CD4-positive, alpha-beta T cell treated with Interleukin-15 for 1 hour (primary cell): ENCODE measurements at regions not wholly inside any gene's neighbourhood (a gene's known extent, or its start where the extent isn't known, plus 50 kb on each side); places are given as distances from the start of the nearest gene placed in this dataset.
"Not testable (repeated sequence)": the region's sequence is repeated elsewhere in the genome, so short reads cannot be mapped to it uniquely, and the experiment has no call there.

ENCODE experiments used
- DNase-seq: peaks from one replicate; pipeline ENCODE4 v3.0.0-alpha.2; 2020

GRCh38 chr9:15372455-15372854 is 50.2 kb upstream of the SNAPC3 start:
- no peak for DNase-seq

- no peak for DNase-seq
Measured at GRCh38 chr9:15371448-15371845, 51.2 kb upstream of the SNAPC3 start.

GRCh38 chr9:15370466-15371447 is 51.9 kb upstream of the SNAPC3 start:
- no peak for DNase-seq

- no peak for DNase-seq
Measured at GRCh38 chr9:15369871-15370270, 52.8 kb upstream of the SNAPC3 start.

- no peak for DNase-seq
Measured at GRCh38 chr9:15369238-15369637, 53.4 kb upstream of the SNAPC3 start.

- DNase-seq, result not testable (repeated sequence)
Measured at GRCh38 chr9:15364975-15365553, 57.6 kb upstream of the SNAPC3 start.

- DNase-seq, result no peak
Measured at GRCh38 chr9:15361737-15362136, 54.7 kb upstream of the TTC39B start.

- peak; percentile 70 for DNase-seq
Measured at GRCh38 chr9:15357050-15357653, 50.1 kb upstream of the TTC39B start.
